ENCODE measurements at regions not wholly inside any gene's neighbourhood (a gene's known extent, or its start where the extent isn't known, plus 50 kb on each side); places are given as distances from the start of the nearest gene placed in this dataset.
A peak's percentile ranks its signal among the peaks of the same experiment; 100 is the strongest.

GRCh38 chr10:132994185-132994796 is 51.9 kb upstream of the CFAP46 start:
- Histone ChIP-seq H3K4me3 (peak overlapping the region; percentile 40 to 50), H3K27ac (no peak overlapping the region), H3K9me3 (no peaks in the 10 kb centered on the region), H3K27me3 (peaks cover 0 to 31% of the 10 kb centered on the region in 2 donors), H3K36me3 (no peaks in the 10 kb centered on the region), H3K4me1 (peaks cover 0 to 6% (median 0%) of the 10 kb centered on the region in 4 donors)
- TF ChIP-seq CTCF (IDR thresholded peaks at IDR 0.05): no peak
- intact Hi-C loops (cut with DNase I; ENCODE audit: low total_unique reads): no loop called here
- no peak for DNase-seq

GRCh38 chr10:132993271-132994184 is 51.2 kb upstream of the CFAP46 start:
- intact Hi-C loops (cut with DNase I; ENCODE audit: low total_unique reads): no loop called here
- DNase-seq: no peak
- Histone ChIP-seq H3K36me3 (no peaks in the 10 kb centered on the region), H3K27ac (no peak overlapping the region), H3K4me3 (peak overlapping the region; percentile 40 to 50), H3K4me1 (peaks cover 0 to 6% (median 0%) of the 10 kb centered on the region in 4 donors), H3K9me3 (no peaks in the 10 kb centered on the region), H3K27me3 (peaks cover 0 to 31% of the 10 kb centered on the region in 2 donors)
- TF ChIP-seq CTCF (IDR thresholded peaks at IDR 0.05): no peak

GRCh38 chr10:132992433-132993215 is 50.3 kb upstream of the CFAP46 start:
- Histone ChIP-seq H3K4me3 (no peak overlapping the region), H3K27ac (no peak overlapping the region), H3K4me1 (peaks cover 0 to 14% (median 6%) of the 10 kb centered on the region in 4 donors), H3K27me3 (peaks cover 0 to 28% of the 10 kb centered on the region in 2 donors), H3K9me3 (no peaks in the 10 kb centered on the region), H3K36me3 (no peaks in the 10 kb centered on the region)
- DNase-seq: no peak
- no peak for TF ChIP-seq CTCF (IDR thresholded peaks at IDR 0.05)
- intact Hi-C loops (cut with DNase I; ENCODE audit: low total_unique reads): no loop called here

All from tibial artery (tissue), 4 donors.